Hepatocyte (in vitro differentiated cells): ENCODE measurements at regions not wholly inside any gene's neighbourhood (a gene's known extent, or its start where the extent isn't known, plus 50 kb on each side); places are given as distances from the start of the nearest gene placed in this dataset.

Experiments used
- DNase-seq: peaks from one replicate; pipeline ENCODE4 v3.0.0-alpha.2; 2016; ENCODE audit warnings: low spot score
- H2AFZ ChIP-seq: fragments of 200-600 bp; sonication (generic); 2 replicates; pipeline ENCODE4 v1.6.0; 2016; ENCODE audit warnings: antibody characterized with exemption, mild to moderate bottlenecking
- H3K27ac ChIP-seq: fragments of 200-600 bp; sonication (generic); 2 replicates; pipeline ENCODE4 v1.5.1; 2016; ENCODE audit warnings: mild to moderate bottlenecking
- H3K27me3 ChIP-seq: fragments of 200-600 bp; sonication (generic); 2 replicates; pipeline ENCODE4 v1.6.1; 2016
- H3K36me3 ChIP-seq: fragments of 200-600 bp; sonication (generic); replicated peaks from 2 replicates; pipeline ENCODE4 v1.5.1; 2016; ENCODE audit warnings: low read depth; ENCODE audit not compliant: insufficient read depth
- H3K4me1 ChIP-seq: fragments of 200-600 bp; sonication (generic); 2 replicates; pipeline ENCODE4 v1.5.1; 2016; ENCODE audit warnings: mild to moderate bottlenecking, moderate library complexity; ENCODE audit not compliant: insufficient read depth
- H3K4me2 ChIP-seq: fragments of 200-600 bp; sonication (generic); 2 replicates; pipeline ENCODE4 v1.6.0; 2016
- H3K4me3 ChIP-seq: fragments of 200-600 bp; sonication (generic); 2 replicates; pipeline ENCODE4 v1.5.1; 2016; ENCODE audit warnings: mild to moderate bottlenecking
- H3K79me2 ChIP-seq: fragments of 200-600 bp; sonication (generic); 2 replicates; pipeline ENCODE4 v1.6.0; 2017; ENCODE audit warnings: mild to moderate bottlenecking
- H3K9me2 ChIP-seq: fragments of 200-600 bp; sonication (generic); replicated peaks from 2 replicates; pipeline ENCODE4 v1.6.0; 2017; ENCODE audit warnings: mild to moderate bottlenecking; ENCODE audit not compliant: insufficient read depth
- H3K9me3 ChIP-seq: fragments of 200-600 bp; sonication (generic); 2 replicates; pipeline ENCODE4 v1.5.1; 2016; ENCODE audit warnings: low read depth, mild to moderate bottlenecking
- H4K20me1 ChIP-seq: fragments of 200-600 bp; sonication (generic); 2 replicates; pipeline ENCODE4 v1.6.0; 2016; ENCODE audit warnings: mild to moderate bottlenecking; ENCODE audit not compliant: insufficient read depth, poor library complexity, severe bottlenecking
- EZH2 ChIP-seq: fragments of 200-600 bp; sonication (generic); IDR thresholded peaks from 2 replicates; pipeline ENCODE4 v1.6.1; 2016; ENCODE audit warnings: antibody characterized with exemption, mild to moderate bottlenecking, borderline replicate concordance
- EZH2phosphoT487 ChIP-seq: fragments of 200-600 bp; sonication (generic); IDR thresholded peaks from one replicate; pipeline ENCODE4 v1.6.1; 2018; ENCODE audit warnings: antibody characterized with exemption, mild to moderate bottlenecking, low read depth, moderate library complexity; ENCODE audit not compliant: unreplicated experiment, severe bottlenecking
- WGBS: methylation state at CpG from one replicate; pipeline ENCODE4 v1.1.6; 2016; ENCODE audit warnings: low lambda C conversion rate; ENCODE audit errors: missing lambda C conversion rate; 5-methylcytosine and 5-hydroxymethylcytosine counted together
- TF ChIP-seq, protein P1 (sequence below): fragments of 200-600 bp; sonication (generic); IDR thresholded peaks from 2 replicates; pipeline ENCODE4 v1.5.1; 2016; ENCODE audit warnings: antibody characterized with exemption, mild to moderate bottlenecking; ENCODE audit not compliant: poor library complexity

DNA sequence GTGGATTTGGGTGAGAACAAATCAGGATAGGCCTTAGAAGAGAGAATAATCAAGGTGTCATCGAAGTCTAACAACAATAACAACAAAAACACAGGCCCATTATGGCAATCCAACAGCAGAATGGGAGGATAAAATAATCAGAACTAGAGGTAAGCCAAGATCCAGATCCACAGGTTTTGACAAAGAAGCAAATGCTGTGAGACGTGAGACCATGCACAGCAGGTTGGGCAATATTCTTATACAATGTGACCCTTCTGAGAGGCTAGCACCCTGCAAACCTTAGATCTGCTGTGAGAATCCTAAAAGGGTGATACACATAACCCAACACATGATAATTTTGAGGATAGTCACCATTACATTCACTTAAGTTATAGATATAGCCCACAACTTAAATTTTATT is 352.9 kb downstream of the CDH10 start:
- Histone ChIP-seq H3K9me3 (no peaks in the 10 kb centered on the region), H3K9me2 (no peaks in the 10 kb centered on the region), H2AFZ (no peak overlapping the region), H3K36me3 (no peaks in the 10 kb centered on the region), H3K27me3 (no peaks in the 10 kb centered on the region), H3K4me2 (no peak overlapping the region), H3K4me3 (no peak overlapping the region), H3K27ac (no peak overlapping the region), H4K20me1 (no peaks in the 10 kb centered on the region), H3K79me2 (no peaks in the 10 kb centered on the region), H3K4me1 (no peaks in the 10 kb centered on the region)
- WGBS: 84% methylated on average over 2 of the region's 2 CpGs
- TF ChIP-seq EZH2phosphoT487 (no peak), EZH2 (no peak)
- TF ChIP-seq, protein P1, sequence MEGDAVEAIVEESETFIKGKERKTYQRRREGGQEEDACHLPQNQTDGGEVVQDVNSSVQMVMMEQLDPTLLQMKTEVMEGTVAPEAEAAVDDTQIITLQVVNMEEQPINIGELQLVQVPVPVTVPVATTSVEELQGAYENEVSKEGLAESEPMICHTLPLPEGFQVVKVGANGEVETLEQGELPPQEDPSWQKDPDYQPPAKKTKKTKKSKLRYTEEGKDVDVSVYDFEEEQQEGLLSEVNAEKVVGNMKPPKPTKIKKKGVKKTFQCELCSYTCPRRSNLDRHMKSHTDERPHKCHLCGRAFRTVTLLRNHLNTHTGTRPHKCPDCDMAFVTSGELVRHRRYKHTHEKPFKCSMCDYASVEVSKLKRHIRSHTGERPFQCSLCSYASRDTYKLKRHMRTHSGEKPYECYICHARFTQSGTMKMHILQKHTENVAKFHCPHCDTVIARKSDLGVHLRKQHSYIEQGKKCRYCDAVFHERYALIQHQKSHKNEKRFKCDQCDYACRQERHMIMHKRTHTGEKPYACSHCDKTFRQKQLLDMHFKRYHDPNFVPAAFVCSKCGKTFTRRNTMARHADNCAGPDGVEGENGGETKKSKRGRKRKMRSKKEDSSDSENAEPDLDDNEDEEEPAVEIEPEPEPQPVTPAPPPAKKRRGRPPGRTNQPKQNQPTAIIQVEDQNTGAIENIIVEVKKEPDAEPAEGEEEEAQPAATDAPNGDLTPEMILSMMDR: no peak
- DNase-seq: no peak

DNA sequence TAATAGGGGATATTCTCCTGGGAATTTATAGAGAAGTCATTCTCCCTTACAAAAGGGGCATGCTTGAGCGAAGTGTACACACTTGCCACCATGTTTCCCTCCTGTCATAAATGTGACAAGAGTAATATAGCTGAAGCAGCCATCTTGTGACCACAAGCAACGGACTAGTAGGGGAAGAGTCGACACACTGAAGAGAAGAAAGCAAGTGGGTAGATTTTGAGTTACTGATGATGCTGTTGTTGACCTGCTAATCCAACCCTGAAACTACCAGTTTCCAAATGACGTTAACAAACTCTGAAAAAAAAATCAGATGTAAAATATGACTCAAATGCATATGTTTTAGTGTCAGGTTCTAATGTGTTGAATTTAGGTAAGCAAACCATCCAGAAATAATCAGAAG is 350.4 kb downstream of the CDH10 start:
- Histone ChIP-seq H3K4me2 (no peak overlapping the region), H4K20me1 (no peaks in the 10 kb centered on the region), H3K27ac (no peak overlapping the region), H3K36me3 (no peaks in the 10 kb centered on the region), H3K4me1 (no peaks in the 10 kb centered on the region), H3K27me3 (no peaks in the 10 kb centered on the region), H3K79me2 (no peaks in the 10 kb centered on the region), H3K9me3 (no peaks in the 10 kb centered on the region), H2AFZ (no peak overlapping the region), H3K4me3 (no peak overlapping the region), H3K9me2 (no peaks in the 10 kb centered on the region)
- WGBS: 85% methylated on average over 4 of the region's 4 CpGs
- no peak for DNase-seq
- TF ChIP-seq, protein P1: no peak
- no peak for TF ChIP-seq EZH2phosphoT487

DNA sequence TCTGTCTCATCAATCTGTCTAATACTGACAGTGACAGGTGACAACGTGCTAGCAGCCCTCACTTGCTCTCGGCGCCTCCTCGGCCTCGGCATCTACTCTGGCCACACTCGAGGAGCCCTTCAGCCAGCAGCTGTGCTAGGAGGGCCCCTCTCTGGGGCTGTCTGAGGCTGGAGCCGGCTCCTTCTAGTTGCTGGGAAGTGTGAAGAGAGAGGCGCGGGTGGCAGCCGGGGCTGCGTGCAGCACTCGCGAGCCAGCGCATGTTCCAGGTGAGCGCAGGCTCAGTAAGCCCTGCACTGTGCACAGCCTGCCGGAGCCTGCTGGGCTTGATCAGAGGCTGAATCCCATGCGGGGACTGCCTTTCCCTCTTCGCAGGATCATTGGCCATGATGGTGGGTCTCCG is 330.7 kb downstream of the CDH10 start:
- WGBS: 96% methylated on average over 19 of the region's 19 CpGs
- Histone ChIP-seq H3K9me2 (no peaks in the 10 kb centered on the region), H3K79me2 (no peaks in the 10 kb centered on the region), H3K27ac (no peak overlapping the region), H4K20me1 (no peaks in the 10 kb centered on the region), H3K4me3 (no peak overlapping the region), H2AFZ (no peak overlapping the region), H3K36me3 (no peaks in the 10 kb centered on the region), H3K4me2 (no peak overlapping the region), H3K27me3 (no peaks in the 10 kb centered on the region), H3K4me1 (no peaks in the 10 kb centered on the region), H3K9me3 (no peaks in the 10 kb centered on the region)
- TF ChIP-seq EZH2phosphoT487: no peak
- TF ChIP-seq, protein P1: no peak
- TF ChIP-seq EZH2: no peak
- DNase-seq: no peak

DNA sequence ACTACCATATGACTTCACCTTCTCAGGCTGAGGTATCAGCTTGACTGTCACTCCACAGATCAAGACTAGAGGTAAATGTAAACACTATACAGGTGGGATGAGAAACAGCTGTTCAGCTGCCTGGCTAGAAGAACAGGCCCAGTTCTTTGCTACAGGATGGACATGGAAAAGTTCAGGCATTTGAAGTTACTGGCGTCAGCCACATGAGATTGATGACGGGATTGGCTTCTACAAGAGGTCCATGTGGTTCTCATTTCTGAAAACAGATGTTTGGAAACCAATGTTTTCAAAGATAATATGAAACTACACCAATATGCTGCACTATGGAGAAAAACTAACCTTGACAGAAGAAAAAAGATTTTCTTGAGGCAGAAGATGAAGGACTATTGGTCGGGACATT is 324.1 kb downstream of the CDH10 start:
- no peak overlapping the region for H2AFZ ChIP-seq
- DNase-seq: no peak
- no peak overlapping the region for H3K27ac ChIP-seq
- H3K4me2 ChIP-seq: no peak overlapping the region
- no peak for TF ChIP-seq EZH2phosphoT487
- TF ChIP-seq EZH2: no peak
- TF ChIP-seq, protein P1: no peak
- H3K4me3 ChIP-seq: no peak overlapping the region
- H3K27me3 ChIP-seq: no peaks in the 10 kb centered on the region
- H3K79me2 ChIP-seq: no peaks in the 10 kb centered on the region
- WGBS: 77% methylated on average over 3 of the region's 3 CpGs
- no peaks in the 10 kb centered on the region for H3K36me3 ChIP-seq
- no peaks in the 10 kb centered on the region for H4K20me1 ChIP-seq
- no peaks in the 10 kb centered on the region for H3K9me3 ChIP-seq
- no peaks in the 10 kb centered on the region for H3K9me2 ChIP-seq
- H3K4me1 ChIP-seq: no peaks in the 10 kb centered on the region
